ENCODE measurements at regions not wholly inside any gene's neighbourhood (a gene's known extent, or its start where the extent isn't known, plus 50 kb on each side); places are given as distances from the start of the nearest gene placed in this dataset.
"Not testable (repeated sequence)": the region's sequence is repeated elsewhere in the genome, so short reads cannot be mapped to it uniquely, and the experiment has no call there.

- H3K4me1 Mint-ChIP-seq; H3K4me3 Mint-ChIP-seq; H3K27ac Mint-ChIP-seq; H3K36me3 Mint-ChIP-seq; H3K27me3 Mint-ChIP-seq; CTCF ChIA-PET; ATAC-seq; H3K9me3 Mint-ChIP-seq (ENCODE audit: low read depth); DNase-seq: not testable (repeated sequence)
Observed at GRCh38 chr9:41697080-41697479, 432.1 kb downstream of the CNTNAP3B start.

- CTCF ChIA-PET; H3K4me1 Mint-ChIP-seq; H3K36me3 Mint-ChIP-seq; ATAC-seq; H3K27me3 Mint-ChIP-seq; DNase-seq; H3K27ac Mint-ChIP-seq; H3K4me3 Mint-ChIP-seq; H3K9me3 Mint-ChIP-seq (ENCODE audit: low read depth): not testable (repeated sequence)
Observed at GRCh38 chr9:41679312-41679711, 449.9 kb downstream of the CNTNAP3B start.

- ATAC-seq, H3K27me3 Mint-ChIP-seq: not testable (repeated sequence)
Observed at GRCh38 chr9:41663497-41664036, 465.7 kb downstream of the CNTNAP3B start.

DNA sequence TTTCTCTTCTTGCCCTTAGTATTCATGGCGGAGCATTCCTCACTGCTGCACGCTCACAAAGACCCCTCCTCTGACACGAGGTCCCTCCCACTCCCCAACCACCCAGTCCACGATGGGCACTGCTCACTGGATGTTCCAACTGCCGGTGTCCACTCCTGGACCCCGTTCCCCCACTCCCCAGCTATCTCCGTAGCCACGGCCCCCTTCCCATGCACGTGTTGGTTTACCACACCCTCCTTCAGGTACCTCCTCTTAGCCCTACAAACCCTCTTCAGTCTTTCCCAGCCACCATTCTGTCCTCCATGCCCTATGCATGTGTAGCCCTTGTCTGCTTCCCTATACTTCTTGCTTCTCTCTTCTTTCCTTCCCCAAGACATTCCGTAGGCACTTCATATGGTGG is 469.6 kb upstream of the ZNG1F start:
- H3K9me3 Mint-ChIP-seq (ENCODE audit: low read depth); DNase-seq; H3K27me3 Mint-ChIP-seq; H3K27ac Mint-ChIP-seq; H3K4me3 Mint-ChIP-seq; H3K4me1 Mint-ChIP-seq; H3K36me3 Mint-ChIP-seq; ATAC-seq; CTCF ChIA-PET: not testable (repeated sequence)

More at GRCh38 chr9:41663497-41664036, 465.7 kb downstream of the CNTNAP3B start:
- H3K4me1 Mint-ChIP-seq; H3K9me3 Mint-ChIP-seq (ENCODE audit: low read depth); CTCF ChIA-PET; H3K27ac Mint-ChIP-seq; H3K36me3 Mint-ChIP-seq; DNase-seq; H3K4me3 Mint-ChIP-seq: not testable (repeated sequence)

DNA sequence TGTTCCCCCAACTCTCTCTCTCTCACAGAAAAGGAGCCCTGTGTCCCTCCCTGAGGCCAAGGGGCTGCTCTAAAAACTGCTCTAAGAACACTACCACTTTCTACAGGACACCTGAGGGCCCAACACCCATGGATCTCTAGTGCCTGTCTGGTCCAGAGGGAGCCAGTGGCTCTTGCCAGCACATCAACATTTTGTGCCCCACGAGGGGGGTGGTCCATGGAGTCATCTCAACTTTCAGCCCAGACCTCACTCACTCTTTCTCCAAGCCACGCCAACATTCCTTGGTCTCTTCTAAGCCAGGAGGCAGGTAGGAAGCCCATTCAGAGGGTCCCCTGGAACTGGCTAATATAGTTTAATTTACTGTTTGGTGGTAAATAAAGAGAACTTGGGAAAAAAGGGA is 469.0 kb upstream of the ZNG1F start:
- ATAC-seq; H3K9me3 Mint-ChIP-seq (ENCODE audit: low read depth); H3K4me3 Mint-ChIP-seq; DNase-seq; CTCF ChIA-PET; H3K36me3 Mint-ChIP-seq; H3K27me3 Mint-ChIP-seq; H3K27ac Mint-ChIP-seq; H3K4me1 Mint-ChIP-seq: not testable (repeated sequence)

DNA sequence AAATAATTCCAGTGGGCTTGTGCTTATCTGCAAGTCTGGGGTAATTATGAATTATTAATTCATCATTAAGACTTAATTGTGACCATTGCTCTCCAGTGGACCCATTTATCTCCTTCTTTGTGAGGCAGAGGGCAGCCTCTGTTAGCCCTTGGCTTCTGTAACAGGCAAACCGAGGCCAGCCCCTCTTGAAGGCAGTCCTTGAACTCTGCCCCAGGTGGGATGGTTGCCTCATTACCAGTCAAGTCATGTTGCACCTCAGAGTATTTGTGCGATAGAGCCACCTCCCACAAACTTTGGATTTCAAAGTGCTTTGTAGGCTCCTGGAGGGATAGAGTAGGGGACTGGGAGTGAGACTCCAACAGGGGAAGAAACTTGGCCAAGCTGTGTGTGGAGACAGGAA is 468.0 kb upstream of the ZNG1F start:
- ATAC-seq; H3K4me1 Mint-ChIP-seq; H3K36me3 Mint-ChIP-seq; H3K27ac Mint-ChIP-seq; H3K4me3 Mint-ChIP-seq; CTCF ChIA-PET; H3K27me3 Mint-ChIP-seq; H3K9me3 Mint-ChIP-seq (ENCODE audit: low read depth); DNase-seq: not testable (repeated sequence)

- peak; percentile 41 for DNase-seq
- CTCF ChIA-PET; H3K27me3 Mint-ChIP-seq; H3K4me3 Mint-ChIP-seq; H3K36me3 Mint-ChIP-seq; H3K4me1 Mint-ChIP-seq; ATAC-seq; H3K9me3 Mint-ChIP-seq (ENCODE audit: low read depth); H3K27ac Mint-ChIP-seq: not testable (repeated sequence)
Observed at GRCh38 chr9:41655071-41655554, 466.0 kb upstream of the ZNG1F start.

GRCh38 chr9:41654349-41654748 is 465.2 kb upstream of the ZNG1F start:
- CTCF ChIA-PET; ATAC-seq; H3K4me3 Mint-ChIP-seq; H3K27me3 Mint-ChIP-seq; H3K27ac Mint-ChIP-seq; DNase-seq; H3K4me1 Mint-ChIP-seq; H3K9me3 Mint-ChIP-seq (ENCODE audit: low read depth); H3K36me3 Mint-ChIP-seq: not testable (repeated sequence)

DNA sequence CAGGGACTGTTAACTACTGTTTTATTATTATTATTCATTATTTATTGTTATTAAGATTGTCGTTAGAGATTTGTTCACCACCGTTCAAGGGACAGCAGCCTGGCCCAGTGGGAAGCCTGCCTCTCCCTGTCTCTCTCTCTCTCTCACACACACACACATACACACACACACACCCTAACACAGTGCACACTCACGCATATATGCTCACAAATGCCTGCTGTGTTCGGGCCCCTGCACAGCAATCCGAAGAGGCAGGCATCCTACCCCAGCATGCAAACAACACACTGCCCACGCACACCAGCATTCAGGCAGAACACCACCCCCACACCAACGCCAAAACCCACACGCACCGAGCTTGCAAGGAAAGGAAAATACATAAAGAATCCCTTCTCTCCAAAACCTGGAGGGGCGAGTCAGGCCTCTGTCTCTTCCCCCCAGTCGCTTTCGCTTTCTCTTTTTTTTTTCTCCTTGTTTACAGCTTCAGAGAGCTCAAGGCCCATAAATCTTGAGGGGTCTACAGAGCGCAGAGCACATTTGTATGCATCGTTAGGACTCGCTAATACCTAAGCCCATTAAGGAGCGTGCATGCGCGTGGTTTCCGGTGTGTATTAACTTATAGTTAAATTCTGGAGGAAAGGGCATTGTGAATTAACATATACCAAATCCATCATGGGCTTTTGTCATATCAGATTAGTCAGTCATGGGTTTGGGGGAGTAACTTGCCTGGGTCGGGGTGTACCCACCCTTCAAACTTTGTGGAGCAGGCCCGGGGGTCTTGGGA is 464.6 kb upstream of the ZNG1F start:
- H3K36me3 Mint-ChIP-seq; DNase-seq; CTCF ChIA-PET; H3K4me1 Mint-ChIP-seq; H3K27ac Mint-ChIP-seq; ATAC-seq; H3K27me3 Mint-ChIP-seq; H3K4me3 Mint-ChIP-seq; H3K9me3 Mint-ChIP-seq (ENCODE audit: low read depth): not testable (repeated sequence)

GRCh38 chr9:41652800-41653199 is 463.7 kb upstream of the ZNG1F start:
- ATAC-seq; H3K27ac Mint-ChIP-seq; H3K9me3 Mint-ChIP-seq (ENCODE audit: low read depth); DNase-seq; H3K4me3 Mint-ChIP-seq; H3K36me3 Mint-ChIP-seq; H3K27me3 Mint-ChIP-seq; H3K4me1 Mint-ChIP-seq; CTCF ChIA-PET: not testable (repeated sequence)

GRCh38 chr9:41652100-41652713 is 463.1 kb upstream of the ZNG1F start:
- H3K36me3 Mint-ChIP-seq; CTCF ChIA-PET; H3K9me3 Mint-ChIP-seq (ENCODE audit: low read depth); H3K27me3 Mint-ChIP-seq; H3K27ac Mint-ChIP-seq; DNase-seq; ATAC-seq; H3K4me3 Mint-ChIP-seq; H3K4me1 Mint-ChIP-seq: not testable (repeated sequence)

- ATAC-seq; H3K27me3 Mint-ChIP-seq; H3K4me1 Mint-ChIP-seq; DNase-seq; H3K27ac Mint-ChIP-seq; H3K36me3 Mint-ChIP-seq; H3K4me3 Mint-ChIP-seq; CTCF ChIA-PET; H3K9me3 Mint-ChIP-seq (ENCODE audit: low read depth): not testable (repeated sequence)
Observed at GRCh38 chr9:41650086-41650485, 461.0 kb upstream of the ZNG1F start.

GRCh38 chr9:41648564-41648963 is 459.4 kb upstream of the ZNG1F start:
- H3K27me3 Mint-ChIP-seq; ATAC-seq; H3K4me1 Mint-ChIP-seq; H3K36me3 Mint-ChIP-seq; H3K4me3 Mint-ChIP-seq; H3K9me3 Mint-ChIP-seq (ENCODE audit: low read depth); H3K27ac Mint-ChIP-seq; CTCF ChIA-PET: not testable (repeated sequence)
- DNase-seq = peak; percentile 41

DNA sequence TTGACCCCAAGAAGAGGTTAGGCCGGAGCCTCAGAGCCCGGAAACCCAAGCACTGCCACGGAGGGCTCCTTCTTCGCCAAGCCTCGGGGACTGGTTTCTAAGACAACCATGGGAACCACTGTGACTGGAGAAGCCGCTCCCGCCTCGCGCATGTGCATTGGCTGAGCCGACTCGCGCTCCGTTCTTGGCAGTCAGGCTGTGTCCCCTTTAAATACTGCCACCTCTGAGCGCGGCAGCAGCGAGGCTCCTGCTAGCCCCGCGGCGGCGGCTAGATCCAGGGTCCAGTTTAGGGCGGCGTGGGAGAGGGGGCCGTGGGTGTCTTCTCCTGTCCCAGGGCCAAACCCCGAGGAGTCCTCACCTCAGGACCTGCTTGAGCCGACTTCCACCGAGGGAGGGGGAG is 457.1 kb upstream of the ZNG1F start:
- H3K27ac Mint-ChIP-seq = not testable (repeated sequence)

More for the DNA sequence above, 457.1 kb upstream of the ZNG1F start:
- H3K9me3 Mint-ChIP-seq (ENCODE audit: low read depth); ATAC-seq; CTCF ChIA-PET; DNase-seq; H3K27me3 Mint-ChIP-seq; H3K36me3 Mint-ChIP-seq; H3K4me3 Mint-ChIP-seq; H3K4me1 Mint-ChIP-seq: not testable (repeated sequence)

All from activated CD8-positive, alpha-beta memory T cell treated with anti-CD3 and anti-CD28 coated beads, Interleukin-2, amount 10 ng/mL, durations not matched to agents 7 days and 5 days (primary cell).